ENCODE measurements at regions not wholly inside any gene's neighbourhood (a gene's known extent, or its start where the extent isn't known, plus 50 kb on each side); places are given as distances from the start of the nearest gene placed in this dataset.

GRCh38 chr4:43130228-43131021 is 237.9 kb downstream of the GRXCR1 start:
- intact Hi-C loops (cut with micrococcal nuclease): no loop called here
- no peaks in the 10 kb centered on the region for H3K27me3 ChIP-seq (ENCODE audit: low read depth)
- DNase-seq: no peak
- no peak overlapping the region for H3K27ac ChIP-seq (replicated peaks)
- H3K4me3 ChIP-seq: no peak overlapping the region
- H3K9me3 ChIP-seq (replicated peaks): no peaks in the 10 kb centered on the region
- no peaks in the 10 kb centered on the region for H3K36me3 ChIP-seq
- TF ChIP-seq CTCF (IDR thresholded peaks at IDR 0.05; ENCODE audit: borderline replicate concordance): no peak
- H3K4me1 ChIP-seq: no peaks in the 10 kb centered on the region

GRCh38 chr4:43132010-43132582 is 239.6 kb downstream of the GRXCR1 start:
- H3K4me1 ChIP-seq: no peaks in the 10 kb centered on the region
- TF ChIP-seq CTCF (IDR thresholded peaks at IDR 0.05; ENCODE audit: borderline replicate concordance): peak; percentile 63
- H3K9me3 ChIP-seq (replicated peaks): no peaks in the 10 kb centered on the region
- H3K27ac ChIP-seq (replicated peaks): no peak overlapping the region
- DNase-seq: peak; percentile 14
- no peak overlapping the region for H3K4me3 ChIP-seq
- intact Hi-C loops (cut with micrococcal nuclease): no loop called here
- H3K36me3 ChIP-seq: no peaks in the 10 kb centered on the region
- no peaks in the 10 kb centered on the region for H3K27me3 ChIP-seq (ENCODE audit: low read depth)

- Histone ChIP-seq H3K4me3 (no peak overlapping the region), H3K4me1 (no peaks in the 10 kb centered on the region), H3K27me3 (ENCODE audit: low read depth) (no peaks in the 10 kb centered on the region), H3K9me3 (replicated peaks) (peaks cover 4% of the 10 kb centered on the region), H3K27ac (replicated peaks) (no peak overlapping the region), H3K36me3 (no peaks in the 10 kb centered on the region)
- intact Hi-C loops (cut with micrococcal nuclease): no loop called here
- TF ChIP-seq CTCF (IDR thresholded peaks at IDR 0.05; ENCODE audit: borderline replicate concordance): no peak
- no peak for DNase-seq
Measured at GRCh38 chr4:43133566-43133965, 241.1 kb downstream of the GRXCR1 start.

GRCh38 chr4:43136752-43137151 is 244.2 kb downstream of the GRXCR1 start:
- no peak for DNase-seq
- TF ChIP-seq CTCF (IDR thresholded peaks at IDR 0.05; ENCODE audit: borderline replicate concordance): no peak
- no peaks in the 10 kb centered on the region for H3K4me1 ChIP-seq
- H3K36me3 ChIP-seq: no peaks in the 10 kb centered on the region
- peaks cover 12% of the 10 kb centered on the region for H3K9me3 ChIP-seq (replicated peaks)
- H3K4me3 ChIP-seq: no peak overlapping the region
- H3K27ac ChIP-seq (replicated peaks): no peak overlapping the region
- no peaks in the 10 kb centered on the region for H3K27me3 ChIP-seq (ENCODE audit: low read depth)
- intact Hi-C loops (cut with micrococcal nuclease): no loop called here

- Histone ChIP-seq H3K4me1 (no peaks in the 10 kb centered on the region), H3K9me3 (replicated peaks) (no peaks in the 10 kb centered on the region), H3K27me3 (ENCODE audit: low read depth) (no peaks in the 10 kb centered on the region), H3K36me3 (no peaks in the 10 kb centered on the region), H3K27ac (replicated peaks) (no peak overlapping the region), H3K4me3 (no peak overlapping the region)
- DNase-seq: no peak
- no peak for TF ChIP-seq CTCF (IDR thresholded peaks at IDR 0.05; ENCODE audit: borderline replicate concordance)
- intact Hi-C loops (cut with micrococcal nuclease): no loop called here
Measured at GRCh38 chr4:43146198-43146597, 253.7 kb downstream of the GRXCR1 start.

Measured in left ventricle myocardium inferior (tissue), 1 donor.